T1000 (cell line): ENCODE measurements at regions not wholly inside any gene's neighbourhood (a gene's known extent, or its start where the extent isn't known, plus 50 kb on each side); places are given as distances from the start of the nearest gene placed in this dataset.

Experiments
- DNase-seq: peaks from one replicate; lab custom pipeline; 2025; ENCODE audit warnings: mixed read lengths; lab: John Stamatoyannopoulos, UW

- no peak for DNase-seq
These were observed 49.7 kb upstream of the SLC2A1 start for GRCh38 chr1:43008115-43009060.
